GM19467 (cell line): ENCODE measurements at regions not wholly inside any gene's neighbourhood (a gene's known extent, or its start where the extent isn't known, plus 50 kb on each side); places are given as distances from the start of the nearest gene placed in this dataset.
"Not testable (repeated sequence)": the region's sequence is repeated elsewhere in the genome, so short reads cannot be mapped to it uniquely, and the experiment has no call there.

Experiments used
- ATAC-seq: cut with Tn5 transposase; IDR thresholded peaks from one replicate; pipeline ENCODE4 v1.9.1; 2021; ENCODE audit warnings: mild to moderate bottlenecking, moderate library complexity; ENCODE audit not compliant: unreplicated experiment

DNA sequence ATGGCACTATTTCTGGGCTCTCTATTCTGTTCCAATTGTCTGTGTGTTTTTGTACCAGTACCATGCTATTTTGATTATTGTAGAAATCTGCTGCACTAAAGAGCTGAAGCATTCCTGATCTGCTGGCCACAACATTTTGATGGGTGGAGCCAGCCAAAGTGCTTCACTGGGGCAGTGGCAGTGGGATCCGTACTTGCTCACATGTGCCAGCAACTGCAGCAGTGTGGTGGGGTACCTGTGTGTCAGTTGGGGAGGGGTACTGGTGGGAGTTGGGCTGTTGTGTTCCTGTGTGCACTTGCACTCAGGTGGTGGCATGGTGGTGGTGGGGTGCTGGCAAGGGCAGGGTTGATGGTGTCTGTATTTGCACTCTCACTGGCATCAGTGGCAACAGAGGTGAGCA, 204.6 kb upstream of the ALG10 start:
- no peak for ATAC-seq

DNA sequence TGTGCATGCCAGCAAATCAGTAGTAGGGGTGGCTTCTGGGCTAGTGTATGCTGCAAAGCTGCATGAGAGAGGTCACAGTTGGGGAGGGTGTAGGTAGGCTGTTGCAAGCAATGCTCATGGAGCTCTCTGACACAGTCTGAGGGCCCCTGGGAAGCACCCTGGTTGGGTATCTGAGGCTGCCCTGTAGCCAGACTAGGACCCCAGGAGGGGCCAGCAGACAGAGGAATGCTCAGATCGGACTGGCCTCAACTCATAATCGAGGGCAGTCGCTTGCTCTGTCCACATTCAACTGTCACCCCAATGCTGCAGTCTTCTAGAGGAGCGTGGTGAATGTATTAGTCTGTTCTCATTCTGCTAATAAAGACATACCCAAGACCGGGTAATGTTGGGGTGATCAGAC, 204.0 kb upstream of the ALG10 start:
- ATAC-seq = no peak

DNA sequence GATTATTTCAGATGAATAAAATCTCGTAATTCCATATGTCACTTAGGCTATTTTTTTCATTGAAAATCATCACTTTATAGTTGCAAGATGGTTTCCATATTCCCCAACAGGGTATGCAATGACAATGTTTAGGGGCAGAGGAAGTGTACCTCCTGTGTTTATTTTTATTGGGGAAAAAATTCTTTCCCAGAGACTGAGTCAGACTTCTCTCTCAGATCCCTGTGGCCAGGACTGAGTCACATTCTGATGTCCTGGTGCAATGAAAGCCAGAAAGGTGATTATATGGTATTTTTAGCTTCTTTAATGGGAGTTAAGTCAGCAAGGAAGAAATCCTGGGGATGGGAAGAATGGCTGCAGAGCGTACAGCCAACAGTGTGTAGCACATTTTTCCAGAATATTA, 196.9 kb upstream of the ALG10 start:
- ATAC-seq = no peak

DNA sequence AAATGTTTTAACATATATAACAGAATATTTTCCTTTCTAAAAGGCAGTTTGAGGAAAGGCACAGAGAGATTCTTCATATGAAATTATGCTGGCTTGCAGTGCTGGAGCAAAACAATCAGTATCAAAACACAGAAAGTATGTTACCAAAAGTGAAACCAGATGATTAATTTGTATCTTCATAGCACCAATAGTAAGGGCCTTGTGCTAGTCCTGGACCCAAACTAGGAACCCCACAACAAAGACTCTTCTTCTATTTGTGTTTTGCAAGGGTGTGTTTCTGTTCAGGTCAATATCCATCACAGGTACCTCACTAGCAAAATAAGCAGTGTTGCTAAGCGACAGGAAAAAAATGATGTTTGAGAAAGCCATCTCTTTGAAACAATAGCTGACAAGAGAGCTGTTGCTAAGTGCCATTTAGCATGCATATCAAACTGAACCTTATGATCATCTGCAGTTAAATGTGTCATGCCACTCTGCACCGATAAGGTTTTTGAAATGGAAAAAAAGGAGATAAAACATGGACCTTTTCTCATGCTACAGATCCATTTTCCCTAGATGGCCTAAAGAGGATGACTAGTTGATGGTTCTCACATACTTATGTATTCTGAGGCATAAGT, 196.2 kb upstream of the ALG10 start:
- ATAC-seq = no peak

DNA sequence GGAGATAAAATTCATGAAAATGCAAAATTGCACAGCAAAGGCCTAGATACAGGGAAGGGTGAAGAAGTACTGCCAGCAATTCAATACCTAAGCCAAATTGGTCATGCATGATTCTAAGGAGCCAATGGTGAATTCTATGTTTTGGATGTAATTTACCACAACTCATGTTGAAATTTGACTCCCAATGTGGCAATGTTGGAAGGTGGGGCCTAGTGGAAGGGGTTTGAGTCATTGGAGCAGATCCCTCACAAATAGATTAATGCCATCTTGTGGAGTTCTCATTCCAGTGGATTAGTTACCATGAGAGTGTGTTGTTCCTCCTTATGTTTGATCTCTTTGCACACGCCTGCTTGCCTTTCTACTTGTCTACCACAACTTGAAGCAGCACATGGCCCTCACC, 194.0 kb upstream of the ALG10 start:
- ATAC-seq = no peak

DNA sequence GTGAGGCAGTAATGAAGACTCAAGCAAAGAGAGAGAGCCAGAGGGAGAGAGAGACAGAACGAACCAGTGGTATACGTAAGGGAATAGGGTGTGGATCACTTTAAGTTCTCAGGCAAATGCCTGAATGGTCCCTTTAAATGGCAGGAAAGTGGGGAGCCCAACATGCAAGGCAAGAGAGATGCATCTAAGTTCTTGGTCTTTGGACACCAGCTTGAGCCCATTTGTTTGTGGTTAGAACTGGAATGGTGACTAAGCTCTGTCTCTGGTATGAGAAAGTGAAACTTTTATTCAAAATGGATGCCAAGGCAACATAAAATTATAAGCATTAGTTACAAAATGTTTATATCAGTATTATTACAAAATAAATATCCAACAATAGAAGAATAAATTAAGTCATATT, 192.2 kb upstream of the ALG10 start:
- ATAC-seq = no peak

DNA sequence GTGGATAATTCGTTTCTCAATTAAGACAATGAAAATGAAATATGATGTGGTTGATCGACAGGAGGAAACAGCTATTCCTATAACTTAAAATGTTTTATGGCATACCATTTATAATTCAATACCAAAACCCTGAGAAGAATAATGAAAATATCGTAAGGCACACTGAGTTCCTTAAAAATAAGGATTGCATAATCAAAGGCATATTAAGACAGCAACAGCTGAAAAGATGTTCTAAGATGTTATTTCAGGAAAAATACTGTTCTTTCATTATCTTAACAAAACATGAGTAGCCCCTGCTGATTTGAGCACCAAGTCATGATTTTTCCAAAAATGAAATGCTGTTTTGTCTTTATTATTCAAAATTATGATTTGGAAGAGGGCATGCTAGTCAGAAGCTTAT, 189.4 kb upstream of the ALG10 start:
- no peak for ATAC-seq

DNA sequence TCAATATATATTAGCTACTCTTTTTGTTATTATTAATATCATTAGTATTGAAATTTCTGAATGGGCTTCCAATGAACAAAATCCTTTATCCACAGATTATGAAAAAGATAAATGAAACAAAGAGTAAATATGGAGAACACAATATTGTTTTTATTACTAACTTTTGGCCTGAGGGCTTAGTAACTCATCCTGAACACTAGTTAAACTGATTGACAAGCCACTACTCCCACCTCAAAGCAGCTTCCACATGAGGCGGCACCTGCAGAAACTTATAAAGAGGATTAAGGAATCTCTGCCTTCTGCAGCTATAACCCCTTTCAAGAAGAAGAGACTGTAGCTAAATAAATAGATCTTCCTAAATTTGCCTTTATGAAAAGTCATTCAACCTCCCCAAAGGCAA, 187.6 kb upstream of the ALG10 start:
- no peak for ATAC-seq

DNA sequence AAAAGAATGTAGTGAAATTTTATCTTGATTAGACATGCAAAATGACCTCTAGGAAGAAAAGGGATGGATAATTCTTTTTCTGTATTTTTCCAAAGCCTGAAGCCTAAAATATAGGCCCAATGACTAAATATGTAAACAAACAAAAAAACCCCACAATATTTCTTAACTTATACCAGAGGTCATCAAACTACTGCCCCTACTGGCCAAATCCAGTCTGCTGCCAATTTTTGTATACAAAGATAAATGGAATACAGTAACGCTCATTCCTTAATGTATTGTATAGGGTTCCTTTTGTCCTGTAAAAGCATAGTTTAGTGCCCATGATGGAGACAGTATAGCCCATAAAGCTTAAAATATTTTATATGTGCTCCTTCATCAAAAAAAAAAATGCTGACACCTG, 145.7 kb upstream of the ALG10 start:
- ATAC-seq = no peak

DNA sequence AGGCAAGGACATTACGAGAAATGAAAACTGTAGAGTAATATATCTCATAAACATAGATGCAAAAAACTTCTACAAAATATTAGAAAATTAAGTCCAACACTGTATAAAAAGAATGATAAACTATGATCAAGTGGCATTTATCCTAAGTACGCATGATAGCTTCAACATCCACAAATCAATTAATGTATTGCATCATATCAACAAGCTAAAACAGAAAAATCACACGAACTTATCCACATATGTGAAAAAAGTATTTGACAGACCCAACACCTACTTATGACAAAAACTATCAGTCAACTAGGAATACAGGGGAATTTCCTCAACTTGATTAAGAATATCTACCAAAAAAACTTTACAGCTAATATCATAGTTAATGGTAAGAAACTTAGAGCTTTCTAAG, 129.9 kb upstream of the ALG10 start:
- no peak for ATAC-seq

DNA sequence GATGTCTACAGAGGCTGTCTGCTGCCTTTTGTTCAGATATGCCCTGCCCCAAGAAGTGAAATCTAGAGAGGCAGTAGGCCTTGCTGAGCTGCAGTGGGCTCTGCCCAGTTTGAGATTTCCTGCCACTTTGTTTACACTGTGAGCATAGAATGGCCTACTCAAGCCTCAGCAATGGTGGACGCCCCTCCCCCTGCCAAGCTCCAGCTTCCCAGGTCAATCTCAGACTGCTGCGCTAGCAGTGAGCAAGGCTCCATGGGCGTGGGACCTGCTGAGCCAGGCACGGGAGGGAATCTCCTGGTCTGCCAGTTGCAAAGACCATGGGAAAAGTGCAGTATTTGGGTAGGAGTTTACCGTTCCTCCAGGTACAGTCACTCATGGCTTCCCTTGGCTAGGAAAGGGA, 101.8 kb upstream of the ALG10 start:
- not testable (repeated sequence) for ATAC-seq

DNA sequence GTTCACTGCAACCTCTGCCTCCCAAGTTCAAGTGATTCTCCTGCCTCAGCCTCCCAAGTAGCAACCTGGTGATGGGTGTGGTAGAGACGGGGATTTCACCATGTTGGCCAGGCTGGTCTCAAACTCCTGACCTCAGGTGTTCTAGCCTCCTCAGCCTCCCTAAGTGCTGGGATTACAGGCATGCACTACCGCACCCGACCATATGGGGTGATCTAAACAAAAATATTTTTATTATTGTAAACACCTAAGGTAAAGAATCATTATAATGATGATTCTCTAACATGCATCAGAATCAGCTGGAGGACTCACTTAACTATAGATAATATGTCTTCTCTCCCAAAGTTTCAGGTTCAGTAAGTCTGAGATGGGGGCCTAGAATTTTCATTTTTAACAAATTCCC, 96.2 kb upstream of the ALG10 start:
- no peak for ATAC-seq

DNA sequence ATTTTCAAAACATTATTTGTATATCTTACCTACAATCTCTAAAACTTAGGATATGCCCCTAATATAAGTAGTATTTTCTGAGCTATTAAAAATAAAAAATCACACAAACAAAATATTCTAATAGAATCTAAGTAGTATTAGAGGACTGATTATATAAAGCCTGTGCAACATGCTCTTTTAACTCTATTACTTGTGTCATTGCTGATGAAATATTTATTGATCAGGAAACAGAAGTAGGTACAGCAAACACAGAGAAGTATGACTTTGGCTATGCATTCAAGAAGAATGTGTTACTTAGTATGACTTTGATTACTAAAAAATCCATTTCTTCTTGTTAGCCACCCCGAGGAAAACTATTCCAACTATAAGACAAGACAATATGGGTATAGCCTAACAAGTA, 84.6 kb upstream of the ALG10 start:
- ATAC-seq = not testable (repeated sequence)

DNA sequence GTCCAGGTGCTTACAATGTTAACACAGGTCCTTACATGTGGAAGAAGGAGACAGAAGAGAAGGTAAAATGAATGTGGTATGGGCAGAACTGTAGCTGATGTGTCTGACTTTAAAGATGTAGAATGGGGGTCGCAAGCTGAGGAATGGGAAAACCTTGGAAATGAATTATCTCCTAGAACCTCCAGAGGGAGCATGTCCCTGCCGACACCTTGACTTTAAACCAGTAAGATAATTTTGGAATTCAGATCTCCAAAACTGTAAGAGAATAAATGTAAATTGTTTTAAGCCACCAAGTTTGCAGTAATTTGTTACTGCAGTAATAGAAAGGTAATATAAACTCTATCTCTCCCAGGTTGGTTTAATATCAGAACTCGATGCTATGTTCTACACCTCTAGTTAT, 80.1 kb upstream of the ALG10 start:
- no peak for ATAC-seq

DNA sequence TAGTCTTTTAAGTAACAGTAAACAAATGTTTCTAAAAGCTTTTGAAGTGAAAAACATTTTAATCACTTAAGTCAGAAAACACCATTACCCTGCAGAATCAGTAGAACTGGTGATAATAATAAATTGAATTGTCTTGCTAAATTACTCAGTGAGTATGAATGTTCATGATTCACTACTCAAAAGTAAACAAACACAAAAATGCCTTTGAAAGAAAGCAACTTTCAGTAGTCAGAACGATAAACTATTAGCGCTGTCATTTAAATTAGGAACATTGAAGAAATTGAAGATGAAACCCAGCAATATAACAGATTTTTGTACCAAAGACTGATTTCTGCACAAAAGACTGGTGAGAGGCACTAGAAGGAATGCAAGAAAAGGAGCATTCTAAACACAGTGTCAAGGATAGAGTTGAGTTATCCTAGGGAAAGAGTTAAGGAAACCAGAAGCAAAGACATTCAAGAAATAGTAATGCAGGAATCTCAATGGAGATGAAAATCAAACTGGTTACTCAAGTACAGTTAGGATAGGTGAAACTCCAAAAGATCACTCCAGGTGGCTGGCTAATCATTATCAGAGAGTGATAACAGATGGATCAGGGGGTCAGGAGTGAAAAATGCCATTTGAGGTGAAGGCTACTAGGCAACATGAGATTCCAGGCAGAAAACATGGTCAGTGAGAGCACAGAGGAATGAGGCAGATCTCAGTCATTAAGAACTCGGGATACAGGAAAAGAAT, 77.4 kb upstream of the ALG10 start:
- no peak for ATAC-seq

DNA sequence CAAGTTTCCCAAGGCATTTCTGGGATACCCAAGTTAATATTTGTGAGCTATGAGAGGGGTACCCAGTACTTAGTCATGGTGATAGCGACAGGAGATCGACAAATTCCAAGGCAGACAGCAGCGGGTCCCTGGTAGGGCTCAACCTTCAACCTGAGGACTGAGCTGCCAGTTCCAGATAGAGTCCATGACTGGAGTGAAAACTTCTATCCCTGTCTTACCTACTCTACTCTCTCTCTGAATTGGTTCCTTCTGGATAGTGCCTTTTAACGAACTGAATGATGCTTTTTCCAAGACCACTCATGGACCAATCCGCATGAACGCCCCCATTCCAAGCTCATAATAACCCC, 76.9 kb upstream of the ALG10 start:
- no peak for ATAC-seq

DNA sequence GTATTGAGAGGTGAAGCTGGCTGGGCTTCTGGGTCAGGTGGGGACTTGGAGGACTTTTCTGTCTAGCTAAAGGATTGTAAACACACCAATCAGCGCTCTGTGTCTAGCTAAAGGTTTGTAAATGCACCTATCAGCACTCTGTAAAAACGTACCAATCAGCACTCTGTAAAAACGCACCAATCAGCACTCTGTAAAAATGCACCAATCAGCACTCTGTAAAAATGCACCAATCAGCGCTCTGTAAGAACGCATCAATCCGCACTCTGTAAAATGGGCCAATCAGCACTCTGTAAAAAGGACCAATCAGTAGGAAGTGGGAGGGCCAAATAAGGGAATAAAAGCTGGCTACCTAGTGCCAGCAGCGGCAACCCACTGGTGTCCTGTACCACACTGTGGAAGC, 56.1 kb upstream of the ALG10 start:
- not testable (repeated sequence) for ATAC-seq

DNA sequence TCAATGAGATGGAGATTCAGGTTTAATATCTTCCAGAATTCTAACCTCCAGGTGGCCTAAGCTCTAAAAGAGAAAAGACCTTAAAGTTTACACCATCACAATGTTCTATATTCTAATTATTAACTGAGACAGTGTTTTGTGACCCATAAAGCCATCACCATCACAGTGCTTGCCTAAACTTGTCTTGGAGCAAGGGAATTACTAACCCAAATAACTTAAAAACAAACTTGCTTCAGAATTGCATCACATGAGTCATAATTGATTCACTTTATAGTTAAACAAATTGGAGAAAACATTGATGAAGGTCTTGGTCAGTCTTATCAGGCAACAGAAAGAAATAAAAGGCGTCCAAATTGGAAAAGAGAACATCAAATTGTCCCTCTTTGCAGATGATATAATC, 54.5 kb upstream of the ALG10 start:
- no peak for ATAC-seq
